ENCODE measurements at regions not wholly inside any gene's neighbourhood (a gene's known extent, or its start where the extent isn't known, plus 50 kb on each side); places are given as distances from the start of the nearest gene placed in this dataset.

GRCh38 chr14:98853063-98853729, 418.8 kb downstream of the BCL11B start:
- no peaks in the 10 kb centered on the region for H3K27me3 Mint-ChIP-seq
- no peaks in the 10 kb centered on the region for H3K9me3 Mint-ChIP-seq
- H3K36me3 Mint-ChIP-seq (ENCODE audit: low read depth): no peaks in the 10 kb centered on the region
- no peak overlapping the region for H3K27ac Mint-ChIP-seq
- no peaks in the 10 kb centered on the region for H3K4me1 Mint-ChIP-seq (ENCODE audit: low read depth)
- DNase-seq: no peak
- no peak overlapping the region for H3K4me3 Mint-ChIP-seq

- no peak overlapping the region for H3K27ac Mint-ChIP-seq
Observed at GRCh38 chr14:98855926-98856715, 415.9 kb downstream of the BCL11B start.

DNA sequence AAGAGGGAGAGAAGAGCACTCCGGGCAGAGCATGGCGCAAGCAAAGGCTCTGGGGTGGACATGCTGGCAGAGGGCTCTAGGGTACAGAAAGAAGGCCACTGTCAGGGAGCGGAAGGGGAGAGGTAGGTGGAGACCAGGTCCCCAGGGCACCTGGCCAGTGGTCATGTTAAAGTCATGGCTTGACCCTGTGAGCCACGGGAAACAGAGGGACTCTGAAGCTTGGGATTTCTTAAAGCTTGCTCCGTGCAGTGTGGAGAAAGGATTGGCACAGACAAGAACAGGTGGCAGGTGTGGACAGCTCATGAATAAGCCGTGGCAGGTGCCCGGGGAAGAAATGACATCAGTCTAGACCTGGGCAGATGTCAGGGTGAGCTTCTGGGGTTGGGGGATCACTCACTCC, 413.8 kb downstream of the BCL11B start:
- no peaks in the 10 kb centered on the region for H3K4me1 Mint-ChIP-seq (ENCODE audit: low read depth)
- DNase-seq: no peak
- no peaks in the 10 kb centered on the region for H3K36me3 Mint-ChIP-seq (ENCODE audit: low read depth)
- no peak overlapping the region for H3K4me3 Mint-ChIP-seq
- no peak overlapping the region for H3K27ac Mint-ChIP-seq
- no peaks in the 10 kb centered on the region for H3K27me3 Mint-ChIP-seq
- no peaks in the 10 kb centered on the region for H3K9me3 Mint-ChIP-seq

More at GRCh38 chr14:98855926-98856715, 415.9 kb downstream of the BCL11B start:
- Mint-ChIP-seq H3K36me3 (ENCODE audit: low read depth) (no peaks in the 10 kb centered on the region), H3K4me1 (ENCODE audit: low read depth) (no peaks in the 10 kb centered on the region), H3K27me3 (no peaks in the 10 kb centered on the region), H3K4me3 (no peak overlapping the region), H3K9me3 (no peaks in the 10 kb centered on the region)
- DNase-seq: no peak

DNA sequence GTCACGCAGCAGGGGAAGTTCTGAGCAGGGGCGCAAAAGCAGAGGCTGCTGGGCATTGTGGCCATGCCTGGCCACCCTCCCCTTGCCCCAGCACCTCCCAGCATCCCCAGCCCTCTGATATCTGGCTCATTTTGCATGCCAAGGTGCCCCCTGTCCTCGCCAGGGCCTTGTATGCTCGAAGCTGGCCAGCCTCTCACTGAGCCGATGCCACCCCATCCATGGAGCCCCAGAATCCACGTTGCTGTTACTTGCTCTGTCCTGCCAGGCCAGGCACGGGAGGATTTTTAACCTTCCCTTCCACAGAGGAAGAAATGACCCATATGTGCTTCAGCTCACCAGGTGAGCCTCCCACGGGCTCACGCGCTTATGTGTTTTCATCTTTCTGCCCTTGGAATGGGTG, 413.4 kb downstream of the BCL11B start:
- Mint-ChIP-seq H3K36me3 (ENCODE audit: low read depth) (no peaks in the 10 kb centered on the region), H3K27me3 (no peaks in the 10 kb centered on the region), H3K4me3 (no peak overlapping the region), H3K9me3 (no peaks in the 10 kb centered on the region), H3K27ac (no peak overlapping the region), H3K4me1 (ENCODE audit: low read depth) (no peaks in the 10 kb centered on the region)
- DNase-seq: no peak

GRCh38 chr14:98859301-98859700, 412.7 kb downstream of the BCL11B start:
- no peak for DNase-seq
- no peaks in the 10 kb centered on the region for H3K36me3 Mint-ChIP-seq (ENCODE audit: low read depth)
- no peak overlapping the region for H3K27ac Mint-ChIP-seq
- H3K4me1 Mint-ChIP-seq (ENCODE audit: low read depth): no peaks in the 10 kb centered on the region
- H3K27me3 Mint-ChIP-seq: no peaks in the 10 kb centered on the region
- H3K9me3 Mint-ChIP-seq: no peaks in the 10 kb centered on the region
- no peak overlapping the region for H3K4me3 Mint-ChIP-seq

DNA sequence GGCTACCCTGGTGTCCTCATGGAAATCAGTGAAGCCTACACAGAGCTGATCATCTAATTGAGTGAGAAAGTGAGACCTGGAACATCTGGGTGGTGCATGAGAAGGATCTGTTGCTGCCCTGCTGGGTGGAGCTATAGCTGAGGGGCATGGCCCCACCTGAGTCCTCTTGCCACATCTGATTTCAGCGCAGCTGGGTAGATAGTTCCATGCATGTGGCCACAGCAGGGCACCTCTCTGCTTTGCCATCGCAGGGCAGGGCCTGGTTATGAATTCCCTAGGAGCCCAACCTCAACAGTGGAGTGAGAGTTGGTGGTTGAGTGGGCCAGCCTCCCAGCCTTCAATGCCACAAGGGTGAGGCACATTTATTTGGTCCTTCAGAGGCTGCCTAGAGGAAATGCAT, 407.8 kb downstream of the BCL11B start:
- no peak overlapping the region for H3K27ac Mint-ChIP-seq
- H3K27me3 Mint-ChIP-seq: no peaks in the 10 kb centered on the region

DNA sequence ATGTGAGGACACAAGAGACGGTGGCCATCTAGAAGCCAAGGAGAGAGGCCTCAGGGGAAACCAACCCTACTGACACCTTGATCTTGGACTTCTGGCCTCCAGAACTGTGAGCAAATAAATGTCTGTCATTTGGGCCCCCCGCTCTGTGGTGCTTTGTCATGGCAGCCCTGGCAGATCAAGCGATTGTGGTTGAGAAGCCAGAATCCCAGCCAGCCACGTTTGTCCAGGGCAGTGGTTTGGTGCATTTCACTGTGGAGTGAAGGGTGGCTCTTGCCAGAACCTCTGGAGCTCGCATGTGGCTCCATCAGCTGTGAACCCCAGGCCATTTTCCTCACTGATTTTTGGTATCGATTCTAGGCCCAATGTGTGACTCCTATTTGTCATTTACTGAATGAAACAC, 404.9 kb downstream of the BCL11B start:
- H3K9me3 Mint-ChIP-seq: no peaks in the 10 kb centered on the region
- no peak overlapping the region for H3K27ac Mint-ChIP-seq
- H3K4me1 Mint-ChIP-seq (ENCODE audit: low read depth): peaks cover 4% of the 10 kb centered on the region
- DNase-seq: no peak
- no peak overlapping the region for H3K4me3 Mint-ChIP-seq
- no peaks in the 10 kb centered on the region for H3K36me3 Mint-ChIP-seq (ENCODE audit: low read depth)
- H3K27me3 Mint-ChIP-seq: no peaks in the 10 kb centered on the region

More for the DNA sequence above, 407.8 kb downstream of the BCL11B start:
- H3K4me3 Mint-ChIP-seq: no peak overlapping the region
- H3K4me1 Mint-ChIP-seq (ENCODE audit: low read depth): peaks cover 4% of the 10 kb centered on the region
- DNase-seq: no peak
- no peaks in the 10 kb centered on the region for H3K9me3 Mint-ChIP-seq
- no peaks in the 10 kb centered on the region for H3K36me3 Mint-ChIP-seq (ENCODE audit: low read depth)

GRCh38 chr14:98867726-98868125, 404.3 kb downstream of the BCL11B start:
- H3K36me3 Mint-ChIP-seq (ENCODE audit: low read depth): no peaks in the 10 kb centered on the region
- DNase-seq: no peak
- H3K27ac Mint-ChIP-seq: no peak overlapping the region
- H3K4me1 Mint-ChIP-seq (ENCODE audit: low read depth): peaks cover 4% of the 10 kb centered on the region
- H3K27me3 Mint-ChIP-seq: no peaks in the 10 kb centered on the region
- no peak overlapping the region for H3K4me3 Mint-ChIP-seq
- no peaks in the 10 kb centered on the region for H3K9me3 Mint-ChIP-seq

DNA sequence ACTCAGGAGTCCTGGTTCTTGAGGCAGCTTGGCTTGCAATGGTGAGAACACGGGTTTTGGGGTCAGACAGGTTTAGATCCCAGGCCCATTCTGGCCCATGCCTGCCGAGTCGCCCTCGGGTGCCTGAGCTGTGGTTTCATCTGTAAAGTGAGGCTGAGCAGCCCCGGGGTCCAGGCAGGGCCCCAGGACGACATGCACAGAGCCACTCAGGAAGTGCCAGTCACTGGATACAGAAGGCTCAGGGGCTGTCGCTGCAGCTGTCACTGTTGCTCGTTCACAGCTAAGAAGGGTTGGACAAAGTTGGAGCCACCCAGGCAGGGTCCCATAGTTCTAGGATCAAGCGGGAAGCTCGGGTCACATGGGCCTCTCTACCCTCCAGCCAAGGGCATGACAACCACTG, 403.1 kb downstream of the BCL11B start:
- no peak overlapping the region for H3K27ac Mint-ChIP-seq
- no peaks in the 10 kb centered on the region for H3K36me3 Mint-ChIP-seq (ENCODE audit: low read depth)
- no peaks in the 10 kb centered on the region for H3K27me3 Mint-ChIP-seq
- no peak for DNase-seq
- peaks cover 4% of the 10 kb centered on the region for H3K4me1 Mint-ChIP-seq (ENCODE audit: low read depth)
- H3K4me3 Mint-ChIP-seq: no peak overlapping the region
- H3K9me3 Mint-ChIP-seq: no peaks in the 10 kb centered on the region

- no peak overlapping the region for H3K27ac Mint-ChIP-seq
- H3K36me3 Mint-ChIP-seq (ENCODE audit: low read depth): no peaks in the 10 kb centered on the region
- no peak overlapping the region for H3K4me3 Mint-ChIP-seq
Observed at GRCh38 chr14:98871796-98872195, 400.2 kb downstream of the BCL11B start.

GRCh38 chr14:98877065-98877464, 394.9 kb downstream of the BCL11B start:
- Mint-ChIP-seq H3K4me3 (no peak overlapping the region), H3K27ac (no peak overlapping the region), H3K36me3 (ENCODE audit: low read depth) (peaks cover 2% of the 10 kb centered on the region), H3K4me1 (ENCODE audit: low read depth) (no peaks in the 10 kb centered on the region), H3K27me3 (no peaks in the 10 kb centered on the region), H3K9me3 (peaks cover 17% of the 10 kb centered on the region)
- no peak for DNase-seq

More at GRCh38 chr14:98871796-98872195, 400.2 kb downstream of the BCL11B start:
- DNase-seq: no peak
- H3K4me1 Mint-ChIP-seq (ENCODE audit: low read depth): peaks cover 4% of the 10 kb centered on the region
- no peaks in the 10 kb centered on the region for H3K9me3 Mint-ChIP-seq
- no peaks in the 10 kb centered on the region for H3K27me3 Mint-ChIP-seq

- Mint-ChIP-seq H3K36me3 (ENCODE audit: low read depth) (peaks cover 2% of the 10 kb centered on the region), H3K4me1 (ENCODE audit: low read depth) (no peaks in the 10 kb centered on the region), H3K27me3 (no peaks in the 10 kb centered on the region), H3K27ac (no peak overlapping the region), H3K4me3 (no peak overlapping the region), H3K9me3 (peaks cover 17% of the 10 kb centered on the region)
- DNase-seq: no peak
Observed at GRCh38 chr14:98878282-98878681, 393.7 kb downstream of the BCL11B start.

DNA sequence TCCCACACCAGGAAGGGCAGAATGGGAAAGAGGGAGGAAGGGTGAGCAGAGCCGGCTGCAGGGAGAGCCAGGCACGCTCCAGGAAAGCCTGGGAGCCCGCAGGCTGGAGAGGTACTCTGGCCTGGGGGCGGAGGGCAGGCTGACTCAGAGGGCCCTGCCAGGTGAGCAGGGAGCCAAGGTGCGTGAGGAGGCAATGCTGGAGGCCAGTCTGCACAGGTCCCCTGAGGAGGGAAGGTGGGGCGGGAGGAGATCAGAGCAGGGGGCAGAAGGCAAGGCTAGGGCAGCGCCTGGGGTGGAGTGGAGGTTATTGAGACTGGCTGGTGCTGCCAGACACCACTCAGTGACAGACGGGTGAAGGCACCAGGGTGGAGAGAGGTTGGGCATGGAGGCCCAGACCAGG, 385.0 kb downstream of the BCL11B start:
- Mint-ChIP-seq H3K27ac (no peak overlapping the region), H3K4me3 (no peak overlapping the region), H3K27me3 (no peaks in the 10 kb centered on the region), H3K4me1 (ENCODE audit: low read depth) (peaks cover 8% of the 10 kb centered on the region), H3K36me3 (ENCODE audit: low read depth) (no peaks in the 10 kb centered on the region), H3K9me3 (no peaks in the 10 kb centered on the region)
- DNase-seq: no peak

DNA sequence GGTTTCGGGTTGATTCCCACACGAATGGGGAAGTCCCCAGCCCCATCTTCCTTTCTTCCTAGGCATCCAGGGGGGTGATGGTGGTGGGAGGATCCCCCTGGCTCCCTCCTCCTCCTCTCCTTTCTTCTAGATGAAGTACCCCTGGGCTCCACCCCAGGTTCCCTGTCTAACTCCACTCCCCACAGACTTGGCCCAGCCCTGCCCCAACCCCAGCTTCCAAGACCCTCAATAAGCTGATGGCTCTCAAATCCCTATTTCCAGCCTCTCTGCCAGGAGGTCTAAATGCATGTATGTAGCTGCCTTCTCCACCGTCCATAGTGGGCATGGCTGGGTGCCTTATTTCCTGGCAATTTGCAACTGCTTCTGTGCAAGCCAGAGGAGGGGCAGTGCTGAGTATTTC, 383.7 kb downstream of the BCL11B start:
- Mint-ChIP-seq H3K27ac (no peak overlapping the region), H3K4me1 (ENCODE audit: low read depth) (peaks cover 8% of the 10 kb centered on the region), H3K36me3 (ENCODE audit: low read depth) (no peaks in the 10 kb centered on the region), H3K4me3 (no peak overlapping the region), H3K9me3 (no peaks in the 10 kb centered on the region), H3K27me3 (no peaks in the 10 kb centered on the region)
- no peak for DNase-seq
